ENCODE measurements at regions not wholly inside any gene's neighbourhood (a gene's known extent, or its start where the extent isn't known, plus 50 kb on each side); places are given as distances from the start of the nearest gene placed in this dataset.

DNA sequence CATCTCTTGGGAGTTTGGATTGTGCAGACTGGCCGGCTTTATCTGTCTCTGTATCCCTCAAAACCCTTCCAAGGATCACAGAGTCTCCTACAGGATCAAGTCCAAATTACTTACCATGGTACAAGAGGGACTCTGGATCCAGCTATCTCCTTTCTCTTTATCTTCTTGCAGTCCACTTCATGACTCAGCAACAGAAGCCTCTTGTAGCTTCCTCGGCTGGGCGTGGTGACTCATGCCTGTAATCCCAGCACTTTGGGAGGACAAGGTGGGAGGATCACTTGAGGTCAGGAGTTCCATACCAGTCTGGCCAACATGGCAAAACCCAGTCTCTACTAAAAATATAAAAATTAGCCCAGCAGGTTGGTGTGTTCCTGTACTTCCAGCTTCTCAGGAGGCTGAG lies 189.7 kb downstream of the BCAT1 start:
- no peak for TF ChIP-seq POLR2A (IDR thresholded peaks at IDR 0.05)
- TF ChIP-seq, protein P1, sequence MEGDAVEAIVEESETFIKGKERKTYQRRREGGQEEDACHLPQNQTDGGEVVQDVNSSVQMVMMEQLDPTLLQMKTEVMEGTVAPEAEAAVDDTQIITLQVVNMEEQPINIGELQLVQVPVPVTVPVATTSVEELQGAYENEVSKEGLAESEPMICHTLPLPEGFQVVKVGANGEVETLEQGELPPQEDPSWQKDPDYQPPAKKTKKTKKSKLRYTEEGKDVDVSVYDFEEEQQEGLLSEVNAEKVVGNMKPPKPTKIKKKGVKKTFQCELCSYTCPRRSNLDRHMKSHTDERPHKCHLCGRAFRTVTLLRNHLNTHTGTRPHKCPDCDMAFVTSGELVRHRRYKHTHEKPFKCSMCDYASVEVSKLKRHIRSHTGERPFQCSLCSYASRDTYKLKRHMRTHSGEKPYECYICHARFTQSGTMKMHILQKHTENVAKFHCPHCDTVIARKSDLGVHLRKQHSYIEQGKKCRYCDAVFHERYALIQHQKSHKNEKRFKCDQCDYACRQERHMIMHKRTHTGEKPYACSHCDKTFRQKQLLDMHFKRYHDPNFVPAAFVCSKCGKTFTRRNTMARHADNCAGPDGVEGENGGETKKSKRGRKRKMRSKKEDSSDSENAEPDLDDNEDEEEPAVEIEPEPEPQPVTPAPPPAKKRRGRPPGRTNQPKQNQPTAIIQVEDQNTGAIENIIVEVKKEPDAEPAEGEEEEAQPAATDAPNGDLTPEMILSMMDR (IDR thresholded peaks at IDR 0.05), result no peak
